H9 (cell line): ENCODE measurements at regions not wholly inside any gene's neighbourhood (a gene's known extent, or its start where the extent isn't known, plus 50 kb on each side); places are given as distances from the start of the nearest gene placed in this dataset.

ENCODE experiments used
- DNase-seq: peaks from one replicate; pipeline ENCODE4 v3.0.0-alpha.2; 2017
- H2AFZ ChIP-seq: one replicate; pipeline ENCODE4 v1.6.1; 2013; ENCODE audit warnings: mild to moderate bottlenecking, low read length, control low read depth, moderate library complexity
- H2AK5ac ChIP-seq: 2 replicates; pipeline ENCODE4 v1.6.1; 2013; ENCODE audit warnings: low read length, control low read depth, mixed read lengths; ENCODE audit not compliant: insufficient read length
- H2BK120ac ChIP-seq: one replicate; pipeline ENCODE4 v1.6.1; 2013; ENCODE audit warnings: low read depth, mild to moderate bottlenecking, low read length, control low read depth, inconsistent platforms; ENCODE audit not compliant: poor library complexity, severe bottlenecking
- H2BK12ac ChIP-seq: 2 replicates; pipeline ENCODE4 v1.6.1; 2013; ENCODE audit warnings: low read length, control low read depth, mixed read lengths, low read depth; ENCODE audit not compliant: insufficient read length
- H2BK15ac ChIP-seq: 2 replicates; pipeline ENCODE4 v1.6.1; 2013; ENCODE audit warnings: low read depth, low read length, control low read depth
- H2BK20ac ChIP-seq: one replicate; pipeline ENCODE4 v1.6.1; 2013; ENCODE audit warnings: low read depth, mild to moderate bottlenecking, low read length, control low read depth, inconsistent platforms; ENCODE audit not compliant: poor library complexity, severe bottlenecking
- H2BK5ac ChIP-seq: 2 replicates; pipeline ENCODE4 v1.6.1; 2013; ENCODE audit warnings: low read length, control low read depth, mixed read lengths; ENCODE audit not compliant: insufficient read length
- H3K14ac ChIP-seq: 2 replicates; pipeline ENCODE4 v1.6.1; 2013; ENCODE audit warnings: low read length, control low read depth; ENCODE audit not compliant: insufficient read depth
- H3K18ac ChIP-seq: 2 replicates; pipeline ENCODE4 v1.6.1; 2013; ENCODE audit warnings: low read depth, mild to moderate bottlenecking, mixed read lengths, low read length, control low read depth; ENCODE audit not compliant: insufficient read length
- H3K23ac ChIP-seq: 2 replicates; pipeline ENCODE4 v1.6.1; 2013; ENCODE audit warnings: low read length, control low read depth, mixed read lengths, low read depth; ENCODE audit not compliant: insufficient read length
- H3K23me2 ChIP-seq: 2 replicates; pipeline ENCODE4 v1.6.1; 2013; ENCODE audit warnings: low read depth, mild to moderate bottlenecking, mixed read lengths, low read length, control low read depth; ENCODE audit not compliant: insufficient read length, poor library complexity, severe bottlenecking
- H3K27ac ChIP-seq: 2 replicates; pipeline ENCODE4 v1.5.1; 2013; ENCODE audit warnings: low read length, control low read depth, mixed read lengths, low read depth; ENCODE audit not compliant: insufficient read length
- H3K27me3 ChIP-seq: 2 replicates; pipeline ENCODE4 v1.6.1; 2013; ENCODE audit warnings: low read length, control low read depth, inconsistent platforms; ENCODE audit not compliant: insufficient read depth
- H3K4ac ChIP-seq: 2 replicates; pipeline ENCODE4 v1.6.1; 2013; ENCODE audit warnings: low read depth, mild to moderate bottlenecking, control low read depth, inconsistent platforms, low read length, moderate library complexity
- H3K4me1 ChIP-seq: 2 replicates; pipeline ENCODE4 v1.6.1; 2013; ENCODE audit warnings: low read length, control low read depth, inconsistent platforms; ENCODE audit not compliant: insufficient read depth
- H3K4me2 ChIP-seq: 2 replicates; pipeline ENCODE4 v1.6.1; 2013; ENCODE audit warnings: low read length, control low read depth, mixed read lengths; ENCODE audit not compliant: insufficient read length, insufficient read depth
- H3K56ac ChIP-seq: 2 replicates; pipeline ENCODE4 v1.6.1; 2013; ENCODE audit warnings: low read depth, mild to moderate bottlenecking, mixed read lengths, low read length, control low read depth; ENCODE audit not compliant: insufficient read length
- H3K79me1 ChIP-seq: 2 replicates; pipeline ENCODE4 v1.6.1; 2013; ENCODE audit warnings: low read depth, mild to moderate bottlenecking, moderate library complexity, low read length, control low read depth, inconsistent platforms; ENCODE audit not compliant: insufficient read depth, poor library complexity, severe bottlenecking
- H3K79me2 ChIP-seq: 2 replicates; pipeline ENCODE4 v1.6.1; 2013; ENCODE audit warnings: low read length, control low read depth, inconsistent platforms; ENCODE audit not compliant: insufficient read depth
- H3K9ac ChIP-seq: 2 replicates; pipeline ENCODE4 v1.6.1; 2013; ENCODE audit warnings: low read length, control low read depth, mixed read lengths; ENCODE audit not compliant: insufficient read length; ENCODE audit errors: extremely low read depth
- H3K9me3 ChIP-seq: one replicate; pipeline ENCODE4 v1.6.1; 2013; ENCODE audit warnings: low read depth, low read length, inconsistent platforms; ENCODE audit not compliant: control insufficient read depth
- H3T11ph ChIP-seq: one replicate; pipeline ENCODE4 v1.6.1; 2013; ENCODE audit warnings: mild to moderate bottlenecking, low read length, control low read depth, inconsistent platforms
- H4K20me1 ChIP-seq: one replicate; pipeline ENCODE4 v1.6.1; 2013; ENCODE audit not compliant: control insufficient read depth, insufficient read length, insufficient read depth
- H4K5ac ChIP-seq: 2 replicates; pipeline ENCODE4 v1.6.1; 2013; ENCODE audit warnings: low read depth, mild to moderate bottlenecking, mixed read lengths, low read length, control low read depth; ENCODE audit not compliant: insufficient read length
- H4K8ac ChIP-seq: replicated peaks from 2 replicates; pipeline ENCODE4 v1.6.1; 2013; ENCODE audit warnings: low read length, control low read depth, mixed read lengths, low read depth; ENCODE audit not compliant: insufficient read length
- H4K91ac ChIP-seq: 2 replicates; pipeline ENCODE4 v1.6.1; 2013; ENCODE audit warnings: low read depth, mild to moderate bottlenecking, moderate library complexity, mixed read lengths, low read length, control low read depth; ENCODE audit not compliant: insufficient read length
- H3K27ac Mint-ChIP-seq, 3 experiments: 2 replicates in 2 of 3; 3 replicates in 1 of 3; pipeline ENCODE4 v1.8.0; 2020 to 2021; ENCODE audit warnings: mixed read lengths in 3 of 3, mild to moderate bottlenecking in 1 of 3, moderate library complexity in 1 of 3
- H3K27me3 Mint-ChIP-seq: 2 replicates; pipeline ENCODE4 v1.8.0; 2021; ENCODE audit warnings: low read depth, mild to moderate bottlenecking, moderate library complexity, mixed read lengths
- H3K36me3 Mint-ChIP-seq, 3 experiments: 2 replicates in 2 of 3; 3 replicates in 1 of 3; pipeline ENCODE4 v1.8.0; 2020 to 2021; ENCODE audit warnings: low read depth in 3 of 3, mixed read lengths in 3 of 3; ENCODE audit not compliant: insufficient read depth in 1 of 3
- H3K4me1 Mint-ChIP-seq, 2 experiments: 2 replicates each; pipeline ENCODE4 v1.8.0; 2020; ENCODE audit warnings: mixed read lengths in 2 of 2
- H3K4me3 Mint-ChIP-seq, 2 experiments: 2 replicates in 1 of 2; 3 replicates in 1 of 2; pipeline ENCODE4 v1.8.0; 2020 to 2021; ENCODE audit warnings: mild to moderate bottlenecking in 2 of 2, mixed read lengths in 2 of 2, moderate library complexity in 1 of 2
- H3K9me3 Mint-ChIP-seq, 2 experiments: 2 replicates in 1 of 2; 3 replicates in 1 of 2; pipeline ENCODE4 v1.8.0; 2020; ENCODE audit warnings: mild to moderate bottlenecking in 2 of 2, mixed read lengths in 2 of 2, moderate library complexity in 1 of 2
- WGBS: extraction: QIAGEN DNeasy Blood & Tissue Kit; methylation state at CpG from one replicate; pipeline ENCODE4 v1.1.7; 2013; ENCODE audit warnings: missing lambda C conversion rate, low lambda C conversion rate, mixed read lengths; ENCODE audit not compliant: insufficient read length; ENCODE audit errors: extremely low coverage; 5-methylcytosine and 5-hydroxymethylcytosine counted together
- TF ChIP-seq, protein P1 (sequence below): fragments of 200-600 bp; sonication (generic); conservative IDR thresholded peaks from 3 replicates; pipeline ENCODE4 v1.8.0; 2021; ENCODE audit warnings: antibody characterized with exemption, mild to moderate bottlenecking

DNA sequence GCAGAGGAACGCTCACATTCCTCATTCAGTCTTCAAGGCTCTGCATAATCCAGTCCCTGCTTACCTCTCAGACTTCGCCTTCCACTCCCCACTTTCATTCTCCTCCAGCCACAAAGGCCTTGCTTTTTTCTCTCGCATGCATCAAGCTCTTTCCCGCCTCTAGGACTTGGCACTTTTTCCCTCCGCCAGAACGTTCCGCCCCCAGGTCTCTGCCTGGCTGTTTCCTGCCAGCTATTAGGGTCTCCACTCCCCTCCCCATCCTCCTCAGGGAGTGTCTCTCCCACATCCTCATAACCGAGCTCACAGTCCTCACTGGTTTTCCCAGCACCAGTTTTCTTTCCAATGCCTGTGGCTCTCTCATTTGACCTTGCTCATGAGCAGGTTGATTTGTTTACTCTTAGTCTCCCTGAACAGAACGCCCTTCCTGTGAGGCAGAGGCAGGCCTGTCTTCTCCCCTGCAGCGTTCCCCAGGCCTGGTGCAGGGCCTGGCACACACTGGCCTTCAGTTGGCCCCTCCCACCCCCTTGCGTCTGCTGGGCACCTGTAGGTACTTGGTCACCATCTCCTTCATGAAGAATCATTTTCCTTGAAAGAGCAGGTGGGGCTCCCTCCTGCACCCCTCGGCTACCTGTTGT is 75.2 kb downstream of the RTL6 start:
- no peak overlapping the region; a peak in 1 of 5 replicates for H3K4me3 Mint-ChIP-seq
- no peaks in the 10 kb centered on the region for H3K27me3 ChIP-seq
- no peak overlapping the region for H2BK12ac ChIP-seq
- H3K9me3 ChIP-seq, result no peaks in the 10 kb centered on the region
- H3K23me2 ChIP-seq, result no peaks in the 10 kb centered on the region
- no peak overlapping the region for H2AK5ac ChIP-seq
- no peak overlapping the region for H4K5ac ChIP-seq
- WGBS, result no CpG with 5 or more reads among the region's 12 CpGs
- peaks cover 0 to 7% (median 7%) of the 10 kb centered on the region in 3 experiments; a peak in 3 of 7 replicates for H3K36me3 Mint-ChIP-seq
- peak overlapping the region in 1 of 3 experiments; percentile 39; a peak in 2 of 7 replicates for H3K27ac Mint-ChIP-seq
- no peaks in the 10 kb centered on the region for H4K20me1 ChIP-seq
- no peaks in the 10 kb centered on the region for H3K79me1 ChIP-seq
- no peaks in the 10 kb centered on the region for H3K4me1 ChIP-seq
- no peak overlapping the region for H4K8ac ChIP-seq
- H3T11ph ChIP-seq, result no peak overlapping the region
- no peak overlapping the region for H2BK120ac ChIP-seq
- H4K91ac ChIP-seq, result no peak overlapping the region
- H3K9ac ChIP-seq, result no peak overlapping the region
- H3K14ac ChIP-seq, result no peak overlapping the region
- H2BK5ac ChIP-seq, result no peak overlapping the region
- no peak overlapping the region for H3K4ac ChIP-seq
- H3K18ac ChIP-seq, result no peak overlapping the region
- no peak overlapping the region for H2AFZ ChIP-seq
- no peak overlapping the region for H3K4me2 ChIP-seq
- TF ChIP-seq, protein P1, sequence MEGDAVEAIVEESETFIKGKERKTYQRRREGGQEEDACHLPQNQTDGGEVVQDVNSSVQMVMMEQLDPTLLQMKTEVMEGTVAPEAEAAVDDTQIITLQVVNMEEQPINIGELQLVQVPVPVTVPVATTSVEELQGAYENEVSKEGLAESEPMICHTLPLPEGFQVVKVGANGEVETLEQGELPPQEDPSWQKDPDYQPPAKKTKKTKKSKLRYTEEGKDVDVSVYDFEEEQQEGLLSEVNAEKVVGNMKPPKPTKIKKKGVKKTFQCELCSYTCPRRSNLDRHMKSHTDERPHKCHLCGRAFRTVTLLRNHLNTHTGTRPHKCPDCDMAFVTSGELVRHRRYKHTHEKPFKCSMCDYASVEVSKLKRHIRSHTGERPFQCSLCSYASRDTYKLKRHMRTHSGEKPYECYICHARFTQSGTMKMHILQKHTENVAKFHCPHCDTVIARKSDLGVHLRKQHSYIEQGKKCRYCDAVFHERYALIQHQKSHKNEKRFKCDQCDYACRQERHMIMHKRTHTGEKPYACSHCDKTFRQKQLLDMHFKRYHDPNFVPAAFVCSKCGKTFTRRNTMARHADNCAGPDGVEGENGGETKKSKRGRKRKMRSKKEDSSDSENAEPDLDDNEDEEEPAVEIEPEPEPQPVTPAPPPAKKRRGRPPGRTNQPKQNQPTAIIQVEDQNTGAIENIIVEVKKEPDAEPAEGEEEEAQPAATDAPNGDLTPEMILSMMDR, result no peak
- H3K27me3 Mint-ChIP-seq, result peaks cover 6% of the 10 kb centered on the region
- no peak overlapping the region for H2BK15ac ChIP-seq
- no peak overlapping the region for H3K27ac ChIP-seq
- no peaks in the 10 kb centered on the region for H3K79me2 ChIP-seq
- no peak overlapping the region for H3K23ac ChIP-seq
- no peak for DNase-seq
- peaks cover 10 to 13% of the 10 kb centered on the region in 2 experiments for H3K9me3 Mint-ChIP-seq
- no peak overlapping the region for H3K56ac ChIP-seq
- no peak overlapping the region for H2BK20ac ChIP-seq
- peaks cover 27 to 30% of the 10 kb centered on the region in 2 experiments for H3K4me1 Mint-ChIP-seq
